ENCODE measurements at regions not wholly inside any gene's neighbourhood (a gene's known extent, or its start where the extent isn't known, plus 50 kb on each side); places are given as distances from the start of the nearest gene placed in this dataset.

DNA sequence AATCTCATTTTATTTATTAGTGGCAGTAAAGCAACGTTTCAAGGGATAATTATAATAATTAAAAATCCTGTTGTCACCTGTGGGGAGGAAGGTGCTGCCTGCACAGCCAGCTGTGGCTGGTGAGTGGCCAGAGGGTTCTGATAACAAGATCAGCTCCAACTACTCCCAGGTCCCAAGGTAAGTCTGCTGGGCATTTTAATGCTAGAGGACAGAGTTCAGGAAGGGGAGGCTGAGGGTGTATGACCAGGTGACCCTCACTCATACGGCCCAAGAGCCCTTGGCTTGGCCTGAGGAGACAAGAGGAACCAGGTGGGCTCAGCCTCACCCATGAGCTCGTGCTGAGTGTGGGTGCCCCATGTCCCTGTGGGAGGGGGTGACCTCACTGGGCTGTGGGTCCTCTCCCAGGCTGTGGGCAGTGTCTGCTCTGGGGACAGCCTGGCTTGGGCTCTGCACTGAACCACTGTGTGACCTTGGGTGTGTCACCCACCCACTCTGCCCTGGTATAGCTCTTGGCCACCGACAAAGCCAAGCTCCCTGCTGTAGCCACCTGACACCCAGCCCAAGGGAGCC lies 223.8 kb downstream of the PTPRU start:
- no peak for DNase-seq (ENCODE audit: low spot score in 2 of 2)
- no peaks in the 10 kb centered on the region for H3K9me3 ChIP-seq
- in situ Hi-C loops (cut with MboI; ENCODE audit: low sequenced_read_pairs), result no loop called here
- peaks cover 9% of the 10 kb centered on the region; the same call in 1 of the 2 replicates for H3K27me3 ChIP-seq (ENCODE audit: low read depth)
- no peaks in the 10 kb centered on the region for H3K36me3 ChIP-seq (replicated peaks)
- H3K4me1 ChIP-seq, result no peaks in the 10 kb centered on the region
- H3K4me3 ChIP-seq, result no peak overlapping the region

DNA sequence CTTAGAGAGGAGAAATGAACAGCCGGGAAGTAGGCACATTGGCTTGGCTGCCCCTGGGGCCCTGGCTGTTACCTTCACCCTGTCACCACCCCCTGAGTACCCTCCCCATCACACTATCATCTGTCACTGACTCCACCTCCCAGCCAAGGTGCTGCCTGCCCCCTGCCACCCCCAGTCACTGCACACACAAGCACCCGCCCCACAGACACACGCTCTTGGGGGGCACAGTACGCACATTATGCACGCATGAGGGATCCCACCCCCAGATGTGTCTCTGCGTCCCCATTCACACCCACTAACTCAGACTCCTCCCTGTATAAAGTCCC lies 223.3 kb downstream of the PTPRU start:
- Histone ChIP-seq H3K4me3 (no peak overlapping the region), H3K9me3 (no peaks in the 10 kb centered on the region), H3K36me3 (replicated peaks) (no peaks in the 10 kb centered on the region), H3K27me3 (ENCODE audit: low read depth) (peaks cover 9% of the 10 kb centered on the region; the same call in 1 of the 2 replicates), H3K4me1 (no peaks in the 10 kb centered on the region)
- in situ Hi-C loops (cut with MboI; ENCODE audit: low sequenced_read_pairs), result no loop called here
- DNase-seq (ENCODE audit: low spot score in 2 of 2), result no peak

DNA sequence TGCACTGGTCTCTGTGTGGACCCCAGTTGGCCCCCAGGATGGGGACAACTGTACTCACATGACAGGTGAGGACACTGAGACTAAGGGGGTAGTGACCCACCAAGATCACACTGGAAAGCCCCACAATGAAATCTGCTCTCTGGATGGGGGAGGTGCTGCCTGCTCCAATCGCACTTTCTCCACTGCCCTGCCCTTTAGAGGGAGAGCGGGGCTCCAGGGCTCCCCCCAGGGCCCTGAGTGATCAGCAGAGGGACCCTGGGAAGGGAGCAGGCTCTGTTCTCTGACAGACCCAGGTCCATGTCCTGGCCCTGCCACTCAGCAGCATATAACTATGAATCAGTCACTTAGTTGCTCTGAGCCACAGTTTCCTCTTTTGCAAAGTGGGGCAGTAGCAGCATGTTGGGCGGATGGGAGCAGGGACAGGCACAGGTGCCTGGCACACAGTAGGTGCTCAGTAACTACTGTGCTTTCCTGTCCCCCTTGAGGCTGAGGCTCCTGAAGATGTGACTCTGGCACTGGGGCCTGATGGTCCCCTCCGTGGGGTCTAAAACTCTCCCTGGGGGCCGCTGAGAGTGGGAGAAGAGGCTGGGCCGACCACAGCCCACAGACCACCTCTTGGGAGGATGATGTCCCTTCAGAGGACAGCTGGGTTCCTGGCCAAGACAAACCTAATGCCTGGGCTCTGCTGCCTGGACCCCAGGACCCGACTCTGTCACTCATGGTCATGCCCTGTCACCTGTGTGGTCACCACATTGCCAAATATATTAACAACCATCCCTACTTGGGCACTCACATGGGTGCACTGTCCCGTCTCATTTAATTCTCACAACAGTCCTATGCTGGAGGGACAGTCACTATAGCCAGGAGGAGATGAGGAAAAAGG lies 222.7 kb downstream of the PTPRU start:
- no peak for DNase-seq (ENCODE audit: low spot score in 2 of 2)
- H3K4me1 ChIP-seq, result no peaks in the 10 kb centered on the region
- H3K36me3 ChIP-seq (replicated peaks), result no peaks in the 10 kb centered on the region
- H3K9me3 ChIP-seq, result no peaks in the 10 kb centered on the region
- no peak overlapping the region for H3K4me3 ChIP-seq
- in situ Hi-C loops (cut with MboI; ENCODE audit: low sequenced_read_pairs), result no loop called here
- H3K27me3 ChIP-seq (ENCODE audit: low read depth), result peaks cover 9% of the 10 kb centered on the region; the same call in 1 of the 2 replicates

DNA sequence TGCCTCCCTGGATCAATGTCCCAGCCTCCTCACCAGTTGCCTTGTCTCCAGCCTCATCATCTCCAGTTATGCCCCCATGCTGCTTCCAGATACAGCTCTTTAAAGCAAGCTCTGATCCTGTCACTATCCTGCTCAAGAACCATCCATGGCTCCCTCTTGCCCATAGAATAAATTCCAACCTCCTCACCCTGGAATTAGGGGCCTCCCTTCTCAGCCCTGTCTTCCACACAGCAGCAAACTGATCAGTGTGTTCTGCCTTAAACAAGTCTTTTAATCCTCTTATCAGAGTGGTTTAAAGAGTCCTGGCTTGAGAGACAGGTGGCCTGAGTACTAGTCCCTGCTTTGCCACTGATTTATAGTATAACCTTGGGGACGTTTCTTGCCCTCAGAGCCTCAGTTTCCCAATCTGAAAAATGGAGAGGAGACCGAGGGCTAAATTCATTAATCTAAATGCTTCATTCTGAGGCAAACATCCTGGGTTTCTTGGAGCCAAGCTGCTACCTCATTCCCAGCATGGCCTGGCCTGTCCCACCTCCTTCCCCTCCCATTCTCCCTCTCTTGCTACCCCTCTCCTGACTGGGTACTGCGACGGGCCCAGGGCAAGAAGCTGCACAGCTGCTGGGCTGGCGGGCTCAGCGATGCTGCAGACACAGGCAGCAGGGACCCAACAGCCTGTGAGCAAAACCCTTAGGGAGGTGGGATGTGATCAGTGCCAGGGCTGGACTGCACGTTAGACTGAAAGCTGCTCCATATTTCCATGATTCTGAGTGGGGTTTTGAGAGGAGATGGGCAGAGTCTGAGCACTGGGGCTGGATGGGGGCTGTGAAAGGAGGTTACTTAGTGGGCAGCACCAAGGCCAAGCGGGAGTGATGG lies 221.4 kb downstream of the PTPRU start:
- peaks cover 9% of the 10 kb centered on the region; the same call in 1 of the 2 replicates for H3K27me3 ChIP-seq (ENCODE audit: low read depth)
- no peaks in the 10 kb centered on the region for H3K4me1 ChIP-seq
- H3K9me3 ChIP-seq, result no peaks in the 10 kb centered on the region
- H3K36me3 ChIP-seq (replicated peaks), result no peaks in the 10 kb centered on the region
- DNase-seq (ENCODE audit: low spot score in 2 of 2), result no peak
- in situ Hi-C loops (cut with MboI; ENCODE audit: low sequenced_read_pairs), result no loop called here
- no peak overlapping the region for H3K4me3 ChIP-seq

DNA sequence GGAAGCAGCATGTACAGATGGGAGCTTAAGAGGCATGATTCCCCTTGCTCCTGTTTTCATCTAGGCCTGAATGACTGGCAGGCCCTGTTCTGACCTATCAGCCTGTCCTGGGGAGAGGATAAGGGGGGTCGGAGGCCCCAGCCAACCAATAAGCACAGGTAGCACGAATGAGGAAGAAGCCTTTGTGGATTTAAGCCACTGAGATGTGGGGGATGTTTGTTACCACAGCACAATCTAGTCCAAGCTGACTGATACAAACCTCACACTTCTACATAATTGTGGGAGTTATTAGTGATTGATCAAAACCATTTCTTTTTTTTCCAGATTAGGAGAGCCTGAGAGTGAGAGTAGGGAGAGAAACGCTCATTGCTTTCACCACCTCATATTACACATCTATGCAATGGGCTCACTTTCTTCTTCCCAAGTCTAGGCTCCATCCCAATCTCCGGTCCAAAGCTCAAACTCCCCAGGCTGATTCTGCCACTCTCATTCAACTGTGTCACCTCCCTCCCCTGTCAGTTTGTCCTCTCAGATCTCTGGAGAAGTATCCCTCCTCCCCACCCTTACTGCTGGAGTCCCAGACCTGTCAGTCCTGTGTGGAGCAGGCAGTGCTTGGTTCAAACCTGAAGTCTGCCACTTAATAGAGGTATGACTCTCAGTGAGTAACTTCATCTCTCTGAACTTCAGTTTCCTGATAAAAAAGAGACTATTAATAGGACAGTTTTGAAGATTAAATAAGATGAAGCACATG lies 220.5 kb downstream of the PTPRU start:
- DNase-seq (ENCODE audit: low spot score in 2 of 2), result no peak
- Histone ChIP-seq H3K36me3 (replicated peaks) (no peaks in the 10 kb centered on the region), H3K4me3 (no peak overlapping the region), H3K27me3 (ENCODE audit: low read depth) (peaks cover 9% of the 10 kb centered on the region; the same call in 1 of the 2 replicates), H3K4me1 (no peaks in the 10 kb centered on the region), H3K9me3 (no peaks in the 10 kb centered on the region)
- in situ Hi-C loops (cut with MboI; ENCODE audit: low sequenced_read_pairs), result no loop called here

DNA sequence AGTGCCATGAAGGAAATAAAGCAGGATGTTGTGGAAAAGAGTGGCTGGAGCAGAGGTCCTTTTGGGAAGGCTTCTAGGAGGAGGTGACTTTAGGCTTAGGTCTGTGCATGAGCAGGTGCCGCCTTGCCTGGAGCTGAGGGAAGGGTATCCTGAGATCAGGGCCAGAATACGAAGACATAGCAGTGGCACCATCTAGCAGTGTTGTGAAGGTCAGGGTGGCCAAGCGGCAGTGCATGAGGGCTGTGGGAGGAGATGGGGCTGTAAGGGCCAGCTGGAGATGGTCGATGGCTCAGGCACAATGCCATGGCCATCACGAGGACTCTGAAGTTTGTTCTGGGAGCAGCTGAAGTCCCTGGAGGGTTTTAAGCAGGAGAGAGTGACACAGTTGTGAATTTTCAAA lies 219.5 kb downstream of the PTPRU start:
- Histone ChIP-seq H3K4me3 (no peak overlapping the region), H3K4me1 (no peaks in the 10 kb centered on the region), H3K36me3 (replicated peaks) (no peaks in the 10 kb centered on the region), H3K27me3 (ENCODE audit: low read depth) (peaks cover 9% of the 10 kb centered on the region; the same call in 1 of the 2 replicates), H3K9me3 (no peaks in the 10 kb centered on the region)
- in situ Hi-C loops (cut with MboI; ENCODE audit: low sequenced_read_pairs), result no loop called here
- DNase-seq (ENCODE audit: low spot score in 2 of 2), result no peak

DNA sequence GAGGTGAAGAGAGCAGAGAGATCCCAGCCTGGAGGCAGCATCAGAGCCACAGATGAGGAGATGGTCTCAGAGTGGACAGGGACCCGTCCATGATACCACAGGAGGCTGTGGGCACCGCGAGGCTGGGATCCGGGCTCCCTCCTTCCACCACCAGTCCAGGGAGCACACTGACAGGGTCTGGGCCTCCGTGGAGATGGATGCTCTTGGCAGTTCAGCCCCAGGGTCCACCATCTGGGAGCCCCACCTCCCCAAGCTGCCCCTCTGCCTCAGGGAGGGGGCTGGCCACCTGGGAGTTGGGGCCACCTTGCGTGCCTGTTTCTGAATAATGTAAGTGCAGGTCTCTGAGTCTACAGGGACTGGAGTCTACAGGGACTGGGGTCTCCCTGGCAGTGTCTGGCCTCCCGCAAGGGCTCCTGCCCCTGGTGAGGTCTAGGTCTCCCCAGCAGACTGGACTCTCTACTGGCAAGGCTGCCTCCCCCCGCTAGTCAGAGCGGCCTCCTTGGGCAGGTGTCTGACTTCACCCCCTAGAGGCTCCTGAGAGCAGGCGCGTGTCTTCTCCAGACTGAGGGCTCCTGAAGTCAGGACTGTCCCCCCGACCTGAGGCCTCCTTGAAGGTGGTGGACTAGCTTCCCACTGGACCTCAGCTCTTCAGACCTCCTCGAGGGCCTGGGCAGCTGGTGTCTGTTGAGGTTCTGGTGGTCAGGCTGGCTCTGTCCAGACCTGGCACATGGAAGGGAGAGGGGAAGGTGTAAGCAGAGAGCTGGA lies 218.5 kb downstream of the PTPRU start:
- H3K9me3 ChIP-seq, result no peaks in the 10 kb centered on the region
- no peaks in the 10 kb centered on the region for H3K36me3 ChIP-seq (replicated peaks)
- H3K27me3 ChIP-seq (ENCODE audit: low read depth), result peaks cover 9% of the 10 kb centered on the region; the same call in 1 of the 2 replicates
- DNase-seq (ENCODE audit: low spot score in 2 of 2), result no peak
- H3K4me3 ChIP-seq, result no peak overlapping the region
- in situ Hi-C loops (cut with MboI; ENCODE audit: low sequenced_read_pairs), result no loop called here
- H3K4me1 ChIP-seq, result no peaks in the 10 kb centered on the region

DNA sequence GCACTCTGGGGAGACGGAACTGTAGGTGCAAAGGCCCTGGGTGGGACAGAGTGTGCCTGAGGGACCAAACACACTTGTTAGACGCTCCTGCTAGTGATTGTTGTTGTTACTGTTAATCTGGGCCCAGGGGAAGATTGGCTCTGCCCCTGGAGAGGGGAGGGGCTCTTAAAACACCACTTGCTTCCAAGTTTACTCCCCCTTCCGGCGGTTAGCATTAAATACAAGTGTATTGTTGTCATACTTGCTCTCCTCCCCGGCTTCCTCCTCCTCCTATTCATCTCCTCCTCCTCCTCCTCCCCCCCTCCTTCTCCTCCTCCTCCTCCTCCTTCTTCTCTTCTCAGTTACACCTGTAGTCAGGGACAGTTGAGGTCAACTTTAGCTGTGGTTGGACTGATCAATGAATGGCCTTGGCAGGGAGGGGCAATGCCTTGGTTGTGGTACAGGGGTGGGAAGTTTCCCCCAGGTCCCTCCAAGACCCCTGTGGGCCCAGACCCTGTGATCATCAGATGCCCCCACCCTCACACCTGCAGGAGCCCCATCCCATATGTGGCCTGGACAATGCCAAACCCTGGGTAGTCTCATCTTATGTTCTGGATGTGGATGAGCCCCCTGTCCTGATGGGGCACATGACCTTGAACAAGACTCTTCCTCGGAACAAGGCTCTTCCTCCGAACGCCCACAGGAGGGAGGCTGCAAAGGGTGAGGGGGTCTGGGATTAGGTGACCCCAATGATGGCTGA lies 217.3 kb downstream of the PTPRU start:
- Histone ChIP-seq H3K36me3 (replicated peaks) (no peaks in the 10 kb centered on the region), H3K27me3 (ENCODE audit: low read depth) (no peaks in the 10 kb centered on the region; the same call in 1 of the 2 replicates), H3K4me3 (no peak overlapping the region), H3K9me3 (no peaks in the 10 kb centered on the region), H3K4me1 (no peaks in the 10 kb centered on the region)
- DNase-seq (ENCODE audit: low spot score in 2 of 2), result peak; percentile 76 to 88
- in situ Hi-C loops (cut with MboI; ENCODE audit: low sequenced_read_pairs), result no loop called here

DNA sequence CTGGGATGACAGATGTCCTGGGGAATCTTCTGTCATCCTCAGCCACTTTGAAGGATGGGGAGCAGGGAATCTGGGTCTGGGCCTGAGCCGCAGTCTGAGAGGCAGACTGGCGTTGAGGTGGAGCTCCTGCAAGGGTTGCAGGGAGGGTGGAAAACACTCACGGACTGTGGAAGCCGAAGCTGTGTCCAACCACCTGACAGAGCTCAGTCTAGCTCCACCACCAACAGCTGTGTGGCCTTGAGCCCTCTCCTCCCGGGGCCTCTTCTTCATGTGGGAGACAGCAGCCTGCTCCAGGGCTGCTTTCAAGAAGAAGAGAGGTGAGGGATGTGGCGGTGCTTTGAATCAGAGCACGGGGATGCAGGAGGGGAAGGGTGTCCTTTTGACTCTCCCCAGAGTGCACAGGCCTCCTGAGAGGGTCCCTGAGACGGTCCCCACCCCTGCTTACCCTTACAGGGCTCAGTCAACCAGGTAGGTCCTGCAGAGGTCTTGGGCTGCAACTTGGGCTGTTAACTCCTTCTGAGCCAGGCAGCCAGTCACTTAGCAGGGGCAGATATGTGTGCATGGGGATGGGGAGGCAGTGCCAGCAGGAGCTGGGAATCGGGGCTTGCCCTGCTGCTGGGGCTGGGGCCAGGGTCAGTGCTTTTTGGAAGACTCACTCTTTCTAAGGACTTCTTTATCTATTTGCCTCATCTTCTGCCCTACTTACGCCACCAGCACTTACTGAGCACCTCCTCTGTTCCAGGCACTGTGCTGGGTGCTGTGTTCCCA lies 216.3 kb downstream of the PTPRU start:
- Histone ChIP-seq H3K27me3 (ENCODE audit: low read depth) (no peaks in the 10 kb centered on the region), H3K4me1 (no peaks in the 10 kb centered on the region), H3K4me3 (no peak overlapping the region), H3K36me3 (replicated peaks) (no peaks in the 10 kb centered on the region), H3K9me3 (no peaks in the 10 kb centered on the region)
- DNase-seq (ENCODE audit: low spot score in 2 of 2), result no peak
- in situ Hi-C loops (cut with MboI; ENCODE audit: low sequenced_read_pairs), result no loop called here

DNA sequence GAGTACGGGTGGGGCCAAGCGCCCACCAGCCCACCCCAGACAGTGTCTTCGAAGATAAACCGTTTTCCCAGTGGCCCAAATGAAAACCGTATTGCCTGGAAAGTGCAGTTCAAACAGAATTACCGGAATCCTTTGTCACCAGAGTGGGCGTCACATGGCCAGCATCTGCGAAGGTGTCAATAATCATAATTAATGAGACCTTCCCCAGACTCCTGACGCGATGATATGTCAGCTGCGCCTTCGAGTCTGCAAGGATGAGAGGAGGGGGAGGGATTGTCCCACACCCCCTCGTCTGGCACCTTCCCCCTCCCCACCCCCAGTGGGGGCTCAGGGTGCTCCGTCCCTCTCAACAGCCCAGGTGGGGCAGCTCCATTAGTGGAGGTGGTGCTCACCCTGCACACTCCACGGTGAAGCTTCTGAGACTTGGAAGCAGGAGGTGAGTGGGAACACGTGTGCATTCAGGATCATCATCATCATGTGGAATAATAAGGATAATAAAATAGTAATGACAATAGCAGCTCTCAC lies 215.1 kb downstream of the PTPRU start:
- H3K36me3 ChIP-seq (replicated peaks), result no peaks in the 10 kb centered on the region
- H3K9me3 ChIP-seq, result no peaks in the 10 kb centered on the region
- in situ Hi-C loops (cut with MboI; ENCODE audit: low sequenced_read_pairs), result no loop called here
- no peaks in the 10 kb centered on the region for H3K4me1 ChIP-seq
- no peaks in the 10 kb centered on the region for H3K27me3 ChIP-seq (ENCODE audit: low read depth)
- DNase-seq (ENCODE audit: low spot score in 2 of 2), result no peak
- H3K4me3 ChIP-seq, result no peak overlapping the region

DNA sequence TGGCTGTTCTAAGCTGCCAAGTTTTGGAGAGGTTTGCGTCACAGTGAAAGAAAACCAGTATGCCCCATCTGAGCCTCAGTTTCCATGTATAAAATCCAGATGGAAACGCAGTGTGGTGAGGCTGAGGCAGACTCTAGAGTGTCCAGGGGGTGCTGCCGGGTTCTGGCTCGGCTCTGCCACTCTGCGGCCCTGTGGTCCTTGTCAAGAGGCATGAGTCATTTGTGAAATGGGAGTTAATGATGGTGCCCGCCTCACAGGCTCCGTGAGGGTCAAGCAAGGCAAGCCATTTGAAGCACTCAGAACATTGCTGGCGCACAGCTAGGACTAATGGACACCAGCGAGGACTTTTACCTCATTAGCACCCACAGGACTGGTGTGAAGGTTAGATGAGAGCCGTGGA lies 214.3 kb downstream of the PTPRU start:
- H3K4me1 ChIP-seq, result no peaks in the 10 kb centered on the region
- H3K9me3 ChIP-seq, result no peaks in the 10 kb centered on the region
- no peaks in the 10 kb centered on the region for H3K36me3 ChIP-seq (replicated peaks)
- H3K27me3 ChIP-seq (ENCODE audit: low read depth), result no peaks in the 10 kb centered on the region
- in situ Hi-C loops (cut with MboI; ENCODE audit: low sequenced_read_pairs), result no loop called here
- H3K4me3 ChIP-seq, result no peak overlapping the region
- DNase-seq (ENCODE audit: low spot score in 2 of 2), result no peak

Data from HAP-1 (cell line).